ENCODE measurements at regions not wholly inside any gene's neighbourhood (a gene's known extent, or its start where the extent isn't known, plus 50 kb on each side); places are given as distances from the start of the nearest gene placed in this dataset.
A peak's percentile ranks its signal among the peaks of the same experiment; 100 is the strongest.

DNA sequence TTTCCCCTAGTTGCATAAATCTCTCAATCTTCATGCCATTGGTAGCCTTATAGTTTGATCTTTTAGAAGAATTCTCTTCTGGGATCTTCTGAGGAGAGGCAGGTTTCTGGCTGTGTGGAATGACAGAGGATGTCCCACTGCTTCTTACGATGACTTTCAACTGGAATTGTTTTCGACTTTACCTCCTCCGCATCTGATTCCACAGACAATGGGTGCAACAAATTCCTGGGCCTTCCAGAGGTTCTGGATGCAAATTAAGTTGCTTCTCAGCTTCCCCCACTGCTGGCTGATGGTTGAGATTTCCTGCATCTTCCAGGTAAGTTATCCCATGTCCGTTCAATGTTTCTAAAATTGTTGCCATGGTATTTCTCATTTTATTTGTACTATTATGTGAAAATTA is 142.3 kb upstream of the TSC22D1 start:
- no peak for DNase-seq (ENCODE audit: low spot score)
- POLR2A ChIA-PET (ENCODE audit: low non-redundant PET), result no interaction called here
- H3K27ac ChIP-seq (ENCODE audit: low read depth, low read length, poor library complexity, severe bottlenecking), result no peak overlapping the region
- CTCF ChIA-PET, result no interaction called here
- intact Hi-C loops (cut with micrococcal nuclease; ENCODE audit: unreplicated experiment), result no loop called here
- H3K27me3 ChIP-seq (replicated peaks; ENCODE audit: insufficient read depth, low read depth, low read length, poor library complexity), result no peaks in the 10 kb centered on the region
- no peaks in the 10 kb centered on the region for H3K9me3 ChIP-seq (ENCODE audit: low read depth, low read length, poor library complexity, severe bottlenecking)
- TF ChIP-seq, protein P1, sequence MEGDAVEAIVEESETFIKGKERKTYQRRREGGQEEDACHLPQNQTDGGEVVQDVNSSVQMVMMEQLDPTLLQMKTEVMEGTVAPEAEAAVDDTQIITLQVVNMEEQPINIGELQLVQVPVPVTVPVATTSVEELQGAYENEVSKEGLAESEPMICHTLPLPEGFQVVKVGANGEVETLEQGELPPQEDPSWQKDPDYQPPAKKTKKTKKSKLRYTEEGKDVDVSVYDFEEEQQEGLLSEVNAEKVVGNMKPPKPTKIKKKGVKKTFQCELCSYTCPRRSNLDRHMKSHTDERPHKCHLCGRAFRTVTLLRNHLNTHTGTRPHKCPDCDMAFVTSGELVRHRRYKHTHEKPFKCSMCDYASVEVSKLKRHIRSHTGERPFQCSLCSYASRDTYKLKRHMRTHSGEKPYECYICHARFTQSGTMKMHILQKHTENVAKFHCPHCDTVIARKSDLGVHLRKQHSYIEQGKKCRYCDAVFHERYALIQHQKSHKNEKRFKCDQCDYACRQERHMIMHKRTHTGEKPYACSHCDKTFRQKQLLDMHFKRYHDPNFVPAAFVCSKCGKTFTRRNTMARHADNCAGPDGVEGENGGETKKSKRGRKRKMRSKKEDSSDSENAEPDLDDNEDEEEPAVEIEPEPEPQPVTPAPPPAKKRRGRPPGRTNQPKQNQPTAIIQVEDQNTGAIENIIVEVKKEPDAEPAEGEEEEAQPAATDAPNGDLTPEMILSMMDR (conservative IDR thresholded peaks at IDR 0.05; ENCODE audit: low read depth, low read length), result no peak
- no peak for TF ChIP-seq EZH2 (IDR thresholded peaks at IDR 0.05; ENCODE audit: borderline replicate concordance, low read depth, low read length, poor library complexity, severe bottlenecking)
- no TSS peak for BruUV-seq (replicated peaks)
- no peak overlapping the region for H3K4me3 ChIP-seq (ENCODE audit: low read depth, low read length, poor library complexity, severe bottlenecking)
- H3K4me1 ChIP-seq (ENCODE audit: insufficient read depth, low read length, poor library complexity, severe bottlenecking), result no peaks in the 10 kb centered on the region
- no peaks in the 10 kb centered on the region for H3K36me3 ChIP-seq (ENCODE audit: insufficient read depth, low read length, poor library complexity, severe bottlenecking)

DNA sequence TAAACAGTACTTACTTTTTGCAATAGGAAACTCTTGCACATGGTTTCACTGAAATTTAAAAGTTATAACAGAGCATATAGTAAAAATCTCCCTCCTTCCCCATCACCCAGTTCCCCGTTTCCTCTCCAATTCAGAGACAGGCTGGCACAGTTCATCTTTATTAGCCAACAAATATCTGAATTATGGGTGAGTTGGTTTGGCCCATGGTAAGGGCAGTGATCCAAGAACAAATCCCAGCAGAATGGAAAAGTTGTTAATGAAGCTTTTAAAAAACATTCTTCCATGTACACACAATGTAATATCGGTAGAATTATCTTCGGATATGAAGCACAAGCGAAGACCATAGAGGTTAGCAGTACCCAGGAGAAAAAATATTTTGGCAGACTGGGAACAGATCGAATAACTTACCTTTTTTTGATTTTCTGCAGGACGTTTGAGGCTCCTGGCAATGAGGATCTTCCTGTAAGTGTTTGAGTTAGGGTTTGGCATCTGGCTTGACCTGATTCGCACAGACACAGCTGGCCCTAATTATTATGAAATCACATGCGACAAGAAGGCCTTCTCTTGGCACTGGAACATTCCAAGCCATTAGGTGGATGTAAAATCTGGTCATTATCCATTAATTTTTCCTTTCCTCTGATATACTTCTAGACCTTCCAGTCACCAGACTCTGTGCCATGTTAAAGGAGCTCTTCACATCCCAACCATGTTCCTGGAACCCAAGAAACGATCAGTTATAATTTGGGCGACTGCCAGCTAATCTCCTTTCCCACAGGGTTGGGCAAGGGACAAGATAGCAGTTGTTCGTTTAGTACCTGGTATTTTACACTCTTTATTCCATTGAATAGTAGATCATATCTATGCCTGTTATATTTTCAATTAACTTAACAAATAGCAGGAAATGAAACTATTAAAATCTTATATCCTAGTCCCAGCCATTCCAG is 139.4 kb upstream of the TSC22D1 start:
- BruUV-seq (replicated peaks), result no TSS peak
- Histone ChIP-seq H3K4me1 (ENCODE audit: insufficient read depth, low read length, poor library complexity, severe bottlenecking) (no peaks in the 10 kb centered on the region), H3K4me3 (ENCODE audit: low read depth, low read length, poor library complexity, severe bottlenecking) (no peak overlapping the region), H3K27ac (ENCODE audit: low read depth, low read length, poor library complexity, severe bottlenecking) (no peak overlapping the region), H3K36me3 (ENCODE audit: insufficient read depth, low read length, poor library complexity, severe bottlenecking) (no peaks in the 10 kb centered on the region), H3K9me3 (ENCODE audit: low read depth, low read length, poor library complexity, severe bottlenecking) (no peaks in the 10 kb centered on the region), H3K27me3 (replicated peaks; ENCODE audit: insufficient read depth, low read depth, low read length, poor library complexity) (no peaks in the 10 kb centered on the region)
- TF ChIP-seq, protein P1 (conservative IDR thresholded peaks at IDR 0.05; ENCODE audit: low read depth, low read length), result no peak
- TF ChIP-seq EZH2 (IDR thresholded peaks at IDR 0.05; ENCODE audit: borderline replicate concordance, low read depth, low read length, poor library complexity, severe bottlenecking), result no peak
- POLR2A ChIA-PET (ENCODE audit: low non-redundant PET), result no interaction called here
- CTCF ChIA-PET, result no interaction called here
- DNase-seq (ENCODE audit: low spot score), result no peak
- intact Hi-C loops (cut with micrococcal nuclease; ENCODE audit: unreplicated experiment), result no loop called here

GRCh38 chr13:44713788-44714469 is 137.8 kb upstream of the TSC22D1 start:
- DNase-seq (ENCODE audit: low spot score), result peak; percentile 36
- H3K4me1 ChIP-seq (ENCODE audit: insufficient read depth, low read length, poor library complexity, severe bottlenecking), result no peaks in the 10 kb centered on the region
- TF ChIP-seq, protein P1 (conservative IDR thresholded peaks at IDR 0.05; ENCODE audit: low read depth, low read length), result no peak
- TF ChIP-seq EZH2 (IDR thresholded peaks at IDR 0.05; ENCODE audit: borderline replicate concordance, low read depth, low read length, poor library complexity, severe bottlenecking), result no peak
- H3K4me3 ChIP-seq (ENCODE audit: low read depth, low read length, poor library complexity, severe bottlenecking), result no peak overlapping the region
- intact Hi-C loops (cut with micrococcal nuclease; ENCODE audit: unreplicated experiment), result no loop called here
- BruUV-seq (replicated peaks), result no TSS peak
- H3K9me3 ChIP-seq (ENCODE audit: low read depth, low read length, poor library complexity, severe bottlenecking), result no peaks in the 10 kb centered on the region
- H3K36me3 ChIP-seq (ENCODE audit: insufficient read depth, low read length, poor library complexity, severe bottlenecking), result no peaks in the 10 kb centered on the region
- ChIA-PET CTCF (interaction anchor here (1.1 kb wide), 1 partner anchor 104 kb away, joined by 3 read pairs; no protein-coding TSS in a partner anchor), POLR2A (ENCODE audit: low non-redundant PET) (no interaction called here)
- H3K27me3 ChIP-seq (replicated peaks; ENCODE audit: insufficient read depth, low read depth, low read length, poor library complexity), result no peaks in the 10 kb centered on the region
- H3K27ac ChIP-seq (ENCODE audit: low read depth, low read length, poor library complexity, severe bottlenecking), result no peak overlapping the region
